22Rv1 (cell line): ENCODE measurements at regions not wholly inside any gene's neighbourhood (a gene's known extent, or its start where the extent isn't known, plus 50 kb on each side); places are given as distances from the start of the nearest gene placed in this dataset.

Experiments
- CTCF ChIP-seq: fragments of 450-650 bp; IDR thresholded peaks from 2 replicates; pipeline ENCODE4 v1.5.1; 2017; ENCODE audit warnings: mild to moderate bottlenecking
- ZFX ChIP-seq: fragments of 450-650 bp; IDR thresholded peaks from 2 replicates; pipeline ENCODE4 v1.6.1; 2017; ENCODE audit warnings: antibody characterized with exemption, borderline replicate concordance

- TF ChIP-seq CTCF = no peak
- TF ChIP-seq ZFX = no peak
Observed at GRCh38 chr4:114226179-114226578, 246.7 kb upstream of the ARSJ start.
